Mammary epithelial cell (primary cell): ENCODE measurements at regions not wholly inside any gene's neighbourhood (a gene's known extent, or its start where the extent isn't known, plus 50 kb on each side); places are given as distances from the start of the nearest gene placed in this dataset.

Source experiments
- EZH2 ChIP-seq: IDR thresholded peaks from 2 replicates; pipeline ENCODE4 v1.6.1; 2012; ENCODE audit warnings: low read length, inconsistent platforms, borderline replicate concordance
- TF ChIP-seq, protein P1 (sequence below), 2 donors: IDR thresholded peaks in 1 of 2; conservative IDR thresholded peaks in 1 of 2; 2 replicates each; pipeline ENCODE4 v1.5.1; 2011 to 2012; ENCODE audit warnings: inconsistent platforms in 2 of 2, low read length in 2 of 2, mild to moderate bottlenecking in 2 of 2, control low read depth in 1 of 2, low read depth in 1 of 2; ENCODE audit not compliant: insufficient read depth in 1 of 2; ENCODE audit errors: extremely low read depth in 1 of 2

DNA sequence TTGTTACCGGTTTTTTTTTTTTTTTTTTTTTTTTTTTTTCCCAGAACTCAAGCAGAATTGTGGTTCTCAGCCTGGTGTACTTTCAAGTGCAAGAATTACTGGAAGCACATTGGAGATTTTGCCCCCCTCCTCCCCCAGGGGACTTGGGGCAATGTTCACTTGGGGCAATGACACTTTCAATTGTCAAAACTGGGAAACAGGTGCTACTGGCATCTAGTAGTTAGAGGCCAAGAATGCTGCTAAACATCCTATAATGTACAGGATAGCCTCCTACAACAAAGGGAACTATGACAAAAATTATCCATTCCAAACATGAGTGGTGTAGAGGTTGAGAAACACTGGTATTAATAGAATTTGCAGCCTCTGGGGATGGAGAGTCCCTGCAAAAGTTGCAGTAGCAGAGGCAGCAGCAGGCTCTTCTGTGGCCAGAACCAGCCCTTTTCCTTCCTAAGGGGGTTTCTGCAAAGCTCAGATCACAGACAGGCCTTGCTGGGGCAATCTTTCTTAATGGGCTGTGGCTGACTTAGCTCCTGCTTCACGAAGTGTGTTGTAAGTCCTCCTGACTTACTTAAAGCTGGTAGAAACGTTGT, 144.3 kb upstream of the MRPS22 start:
- TF ChIP-seq, protein P1, sequence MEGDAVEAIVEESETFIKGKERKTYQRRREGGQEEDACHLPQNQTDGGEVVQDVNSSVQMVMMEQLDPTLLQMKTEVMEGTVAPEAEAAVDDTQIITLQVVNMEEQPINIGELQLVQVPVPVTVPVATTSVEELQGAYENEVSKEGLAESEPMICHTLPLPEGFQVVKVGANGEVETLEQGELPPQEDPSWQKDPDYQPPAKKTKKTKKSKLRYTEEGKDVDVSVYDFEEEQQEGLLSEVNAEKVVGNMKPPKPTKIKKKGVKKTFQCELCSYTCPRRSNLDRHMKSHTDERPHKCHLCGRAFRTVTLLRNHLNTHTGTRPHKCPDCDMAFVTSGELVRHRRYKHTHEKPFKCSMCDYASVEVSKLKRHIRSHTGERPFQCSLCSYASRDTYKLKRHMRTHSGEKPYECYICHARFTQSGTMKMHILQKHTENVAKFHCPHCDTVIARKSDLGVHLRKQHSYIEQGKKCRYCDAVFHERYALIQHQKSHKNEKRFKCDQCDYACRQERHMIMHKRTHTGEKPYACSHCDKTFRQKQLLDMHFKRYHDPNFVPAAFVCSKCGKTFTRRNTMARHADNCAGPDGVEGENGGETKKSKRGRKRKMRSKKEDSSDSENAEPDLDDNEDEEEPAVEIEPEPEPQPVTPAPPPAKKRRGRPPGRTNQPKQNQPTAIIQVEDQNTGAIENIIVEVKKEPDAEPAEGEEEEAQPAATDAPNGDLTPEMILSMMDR (conservative IDR thresholded peaks at IDR 0.05 in 1 of 2, IDR thresholded peaks at IDR 0.05 in 1 of 2; ENCODE audit: extremely low read depth in 1 of 2, insufficient read depth in 1 of 2, low read depth in 1 of 2, low read length in 2 of 2), result no peak
- TF ChIP-seq EZH2, result no peak
